GM12801 (cell line): ENCODE measurements at regions not wholly inside any gene's neighbourhood (a gene's known extent, or its start where the extent isn't known, plus 50 kb on each side); places are given as distances from the start of the nearest gene placed in this dataset.

Source experiments
- CTCF ChIP-seq: IDR thresholded peaks from one replicate; pipeline ENCODE4 v1.5.1; 2011; ENCODE audit warnings: control low read depth; ENCODE audit not compliant: insufficient read length; ENCODE audit errors: extremely low read depth

GRCh38 chr6:154598399-154598798 lies 87.9 kb upstream of the CNKSR3 start:
- TF ChIP-seq CTCF, result no peak

- no peak for TF ChIP-seq CTCF
These were observed 91.8 kb upstream of the CNKSR3 start for GRCh38 chr6:154602296-154602695.

GRCh38 chr6:154602708-154603107 lies 92.2 kb upstream of the CNKSR3 start:
- no peak for TF ChIP-seq CTCF

GRCh38 chr6:154604119-154604518 lies 93.6 kb upstream of the CNKSR3 start:
- TF ChIP-seq CTCF, result no peak

GRCh38 chr6:154605178-154605881 lies 94.8 kb upstream of the CNKSR3 start:
- TF ChIP-seq CTCF, result no peak

- no peak for TF ChIP-seq CTCF
These were observed 95.4 kb upstream of the CNKSR3 start for GRCh38 chr6:154605882-154606370.

- TF ChIP-seq CTCF, result no peak
These were observed 96.0 kb upstream of the CNKSR3 start for GRCh38 chr6:154606457-154606856.
